PC-3 (cell line): ENCODE measurements at regions not wholly inside any gene's neighbourhood (a gene's known extent, or its start where the extent isn't known, plus 50 kb on each side); places are given as distances from the start of the nearest gene placed in this dataset.

Experiments used
- ATAC-seq: fragments of 200-7000 bp; cut with Tn5 transposase; 2 replicates; pipeline ENCODE4 v1.9.1; 2020; ENCODE audit warnings: mild to moderate bottlenecking, moderate library complexity
- BruUV-seq: library from RNA; stranded (reverse); fragments of 400-500 nt; replicated peaks from 2 replicates; lab custom pipeline; 2021; lab: Mats Ljungman, UMichigan
- CTCF ChIA-PET: fragments of 300-600 bp; sonication (Branson Sonifier 250); formaldehyde crosslinking; loops from one replicate; lab custom pipeline; 2022; ENCODE audit warnings: antibody characterized with exemption; lab: Charles Lee
- POLR2A ChIA-PET: fragments of 300-600 bp; sonication (Branson Sonifier 250); formaldehyde crosslinking; loops from one replicate; lab custom pipeline; 2022; ENCODE audit warnings: antibody characterized with exemption; ENCODE audit not compliant: unreplicated experiment; lab: Charles Lee
- DNase-seq: peaks from one replicate; pipeline ENCODE4 v3.0.0-alpha.2; 2015
- H2AFZ ChIP-seq: fragments of 300-600 bp; sonication (generic); 2 replicates; pipeline ENCODE4 v1.6.0; 2016; ENCODE audit warnings: antibody characterized with exemption, low read length
- H3F3A ChIP-seq: fragments of 300-600 bp; sonication (generic); one replicate; pipeline ENCODE4 v1.6.0; 2017; ENCODE audit warnings: antibody characterized with exemption, low read length, control low read depth, mild to moderate bottlenecking; ENCODE audit not compliant: unreplicated experiment
- H3K27ac ChIP-seq: fragments of 300-600 bp; sonication (generic); 2 replicates; pipeline ENCODE4 v1.5.1; 2016; ENCODE audit warnings: mild to moderate bottlenecking, low read length
- H3K27me3 ChIP-seq: fragments of 300-600 bp; sonication (generic); 2 replicates; pipeline ENCODE4 v1.6.1; 2016; ENCODE audit warnings: low read length, mixed read lengths
- H3K36me3 ChIP-seq: fragments of 300-600 bp; sonication (generic); 2 replicates; pipeline ENCODE4 v1.6.1; 2016; ENCODE audit warnings: low read depth, mixed run types, low read length, mixed read lengths
- H3K4me1 ChIP-seq: fragments of 300-600 bp; sonication (generic); 2 replicates; pipeline ENCODE4 v1.5.1; 2016; ENCODE audit warnings: low read length; ENCODE audit not compliant: insufficient read depth
- H3K4me2 ChIP-seq: fragments of 300-600 bp; sonication (generic); 2 replicates; pipeline ENCODE4 v1.6.0; 2016; ENCODE audit warnings: low read length
- H3K4me3 ChIP-seq: fragments of 300-600 bp; sonication (generic); 2 replicates; pipeline ENCODE4 v1.5.1; 2016; ENCODE audit warnings: mild to moderate bottlenecking, low read length, mixed read lengths
- H3K79me2 ChIP-seq: fragments of 300-600 bp; sonication (generic); 2 replicates; pipeline ENCODE4 v1.6.1; 2017; ENCODE audit warnings: low read length, mixed read lengths
- H3K9ac ChIP-seq: fragments of 300-600 bp; sonication (generic); 2 replicates; pipeline ENCODE4 v1.6.0; 2016; ENCODE audit warnings: mild to moderate bottlenecking, low read length
- H3K9me2 ChIP-seq: fragments of 300-600 bp; sonication (generic); replicated peaks from 2 replicates; pipeline ENCODE4 v1.6.1; 2016; ENCODE audit warnings: mixed run types, low read length, mixed read lengths
- H3K9me3 ChIP-seq: fragments of 300-600 bp; sonication (generic); 2 replicates; pipeline ENCODE4 v1.6.1; 2016; ENCODE audit warnings: low read length, mixed read lengths
- H4K20me1 ChIP-seq: fragments of 300-600 bp; sonication (generic); 2 replicates; pipeline ENCODE4 v1.6.1; 2016; ENCODE audit warnings: low read length, mixed read lengths
- EZH2 ChIP-seq: fragments of 300-600 bp; sonication (generic); IDR thresholded peaks from one replicate; pipeline ENCODE4 v1.6.1; 2017; ENCODE audit warnings: antibody characterized with exemption, mild to moderate bottlenecking, low read length; ENCODE audit not compliant: unreplicated experiment
- EZH2phosphoT487 ChIP-seq: fragments of 300-600 bp; sonication (generic); IDR thresholded peaks from 2 replicates; pipeline ENCODE4 v1.6.1; 2018; ENCODE audit warnings: mild to moderate bottlenecking, antibody characterized with exemption, low read length, borderline replicate concordance
- intact Hi-C: fragments of 100-400 bp; cut with micrococcal nuclease; formaldehyde crosslinking; loops from 2 replicates; pipeline ENCODE4 v1.9.0; 2023
- TF ChIP-seq, protein P1 (sequence below): fragments of 300-600 bp; sonication (generic); conservative IDR thresholded peaks from 2 replicates; pipeline ENCODE4 v1.5.1; 2017; ENCODE audit warnings: antibody characterized with exemption, low read depth, mild to moderate bottlenecking, low read length

DNA sequence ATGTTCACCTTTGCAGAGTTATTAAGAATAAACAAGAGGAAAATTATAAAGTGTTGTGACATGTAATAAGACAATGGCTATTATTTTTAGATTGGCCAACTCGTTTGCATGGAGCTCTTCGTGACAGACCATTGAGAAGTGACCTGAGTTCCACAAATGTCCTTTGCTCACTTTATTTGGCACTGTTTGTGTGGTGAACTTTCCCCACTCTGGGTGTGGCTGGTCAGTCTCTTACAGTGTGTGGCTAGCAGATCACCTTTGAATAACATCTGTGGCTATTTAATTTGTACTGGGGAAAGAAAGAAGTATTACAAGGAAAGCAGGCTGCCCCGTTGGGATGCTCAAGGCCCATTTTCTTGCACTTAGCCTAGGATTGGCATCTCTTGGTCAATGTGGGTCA lies 274.1 kb upstream of the WWC1 start:
- Histone ChIP-seq H3K4me3 (no peak overlapping the region), H3K9me3 (no peaks in the 10 kb centered on the region), H3K4me2 (no peak overlapping the region), H4K20me1 (no peaks in the 10 kb centered on the region), H3F3A (no peaks in the 10 kb centered on the region), H3K27me3 (peaks cover 84% of the 10 kb centered on the region), H3K36me3 (no peaks in the 10 kb centered on the region), H2AFZ (no peak overlapping the region), H3K9ac (no peak overlapping the region), H3K4me1 (no peaks in the 10 kb centered on the region), H3K79me2 (no peaks in the 10 kb centered on the region), H3K9me2 (no peaks in the 10 kb centered on the region), H3K27ac (no peak overlapping the region)
- DNase-seq (no peak), ATAC-seq (no peak)
- no TSS peak for BruUV-seq
- POLR2A ChIA-PET: no interaction called here
- intact Hi-C loops: no loop called here
- CTCF ChIA-PET: no interaction called here
- TF ChIP-seq, protein P1, sequence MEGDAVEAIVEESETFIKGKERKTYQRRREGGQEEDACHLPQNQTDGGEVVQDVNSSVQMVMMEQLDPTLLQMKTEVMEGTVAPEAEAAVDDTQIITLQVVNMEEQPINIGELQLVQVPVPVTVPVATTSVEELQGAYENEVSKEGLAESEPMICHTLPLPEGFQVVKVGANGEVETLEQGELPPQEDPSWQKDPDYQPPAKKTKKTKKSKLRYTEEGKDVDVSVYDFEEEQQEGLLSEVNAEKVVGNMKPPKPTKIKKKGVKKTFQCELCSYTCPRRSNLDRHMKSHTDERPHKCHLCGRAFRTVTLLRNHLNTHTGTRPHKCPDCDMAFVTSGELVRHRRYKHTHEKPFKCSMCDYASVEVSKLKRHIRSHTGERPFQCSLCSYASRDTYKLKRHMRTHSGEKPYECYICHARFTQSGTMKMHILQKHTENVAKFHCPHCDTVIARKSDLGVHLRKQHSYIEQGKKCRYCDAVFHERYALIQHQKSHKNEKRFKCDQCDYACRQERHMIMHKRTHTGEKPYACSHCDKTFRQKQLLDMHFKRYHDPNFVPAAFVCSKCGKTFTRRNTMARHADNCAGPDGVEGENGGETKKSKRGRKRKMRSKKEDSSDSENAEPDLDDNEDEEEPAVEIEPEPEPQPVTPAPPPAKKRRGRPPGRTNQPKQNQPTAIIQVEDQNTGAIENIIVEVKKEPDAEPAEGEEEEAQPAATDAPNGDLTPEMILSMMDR: no peak
- TF ChIP-seq EZH2: no peak

DNA sequence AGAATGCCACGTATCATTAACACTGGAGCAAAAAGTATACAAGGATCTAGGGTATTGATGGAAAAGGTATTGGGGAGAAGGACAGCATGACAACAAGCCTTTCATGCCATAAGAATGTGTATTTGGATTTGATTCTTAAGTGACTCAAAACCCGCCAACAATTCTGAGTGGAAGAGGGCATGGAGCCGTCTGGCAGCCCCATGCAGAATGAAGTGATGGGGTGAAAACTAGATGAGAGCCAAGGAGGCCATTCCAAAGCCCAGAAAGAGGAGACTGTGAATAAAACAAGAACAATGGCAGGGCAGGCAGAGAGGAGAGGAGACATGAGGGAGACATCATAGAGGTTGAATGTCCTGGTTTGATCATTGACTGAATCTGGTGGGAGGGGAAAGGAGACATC lies 272.3 kb upstream of the WWC1 start:
- ChIA-PET POLR2A (no interaction called here), CTCF (no interaction called here)
- H4K20me1 ChIP-seq: no peaks in the 10 kb centered on the region
- H3K4me2 ChIP-seq: no peak overlapping the region
- H3K27me3 ChIP-seq: peaks cover 96% of the 10 kb centered on the region
- H3K27ac ChIP-seq: no peak overlapping the region
- BruUV-seq: no TSS peak
- no peaks in the 10 kb centered on the region for H3F3A ChIP-seq
- TF ChIP-seq EZH2phosphoT487 (no peak), EZH2 (no peak)
- TF ChIP-seq, protein P1: no peak
- H3K9me3 ChIP-seq: no peaks in the 10 kb centered on the region
- no peak for ATAC-seq
- intact Hi-C loops: no loop called here
- H3K36me3 ChIP-seq: no peaks in the 10 kb centered on the region
- H3K9ac ChIP-seq: no peak overlapping the region
- H3K4me3 ChIP-seq: no peak overlapping the region
- no peaks in the 10 kb centered on the region for H3K4me1 ChIP-seq
- no peaks in the 10 kb centered on the region for H3K9me2 ChIP-seq
- H2AFZ ChIP-seq: no peak overlapping the region
- no peaks in the 10 kb centered on the region for H3K79me2 ChIP-seq
- DNase-seq: no peak

DNA sequence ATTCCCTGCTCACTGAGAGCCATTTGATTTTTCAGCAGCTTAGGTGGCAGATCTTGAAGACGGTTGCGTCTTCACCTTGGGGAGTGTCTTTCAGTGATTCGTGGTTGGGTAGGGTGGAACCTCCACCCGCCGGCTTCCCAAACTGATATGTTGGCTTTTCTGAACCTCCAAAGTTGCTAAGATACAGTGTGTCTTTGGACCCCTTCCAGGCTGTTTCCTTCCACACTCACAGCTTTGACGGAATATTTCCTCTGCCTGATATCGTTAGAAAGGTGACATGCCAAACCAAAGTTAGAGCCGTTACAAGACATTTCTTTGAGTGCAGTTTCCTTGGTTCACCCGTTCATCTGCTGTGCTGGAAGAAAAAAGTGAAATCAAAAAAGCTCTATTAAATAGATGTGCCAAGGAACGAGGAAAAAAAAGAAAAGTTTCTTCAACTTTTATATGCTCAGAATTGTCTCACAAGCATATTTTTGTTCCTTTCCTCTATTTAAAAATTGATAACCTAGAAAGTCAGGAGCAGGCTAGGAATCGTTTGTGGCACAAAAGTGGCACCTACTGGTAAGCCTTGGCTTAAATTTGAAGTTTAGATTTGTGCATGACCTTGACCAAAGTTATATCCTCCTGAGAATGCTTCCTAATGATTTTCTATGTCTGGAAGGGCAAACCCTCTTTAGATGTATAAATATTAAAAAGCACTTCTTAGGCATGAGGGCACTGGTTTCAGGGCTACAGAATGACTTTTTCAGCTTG lies 270.7 kb upstream of the WWC1 start:
- DNase-seq (peak; percentile 22), ATAC-seq (no peak)
- no peak overlapping the region for H3K27ac ChIP-seq
- no peaks in the 10 kb centered on the region for H3K9me3 ChIP-seq
- TF ChIP-seq, protein P1: peak; percentile 41
- TF ChIP-seq EZH2phosphoT487 (no peak), EZH2 (no peak)
- no peak overlapping the region for H3K4me2 ChIP-seq
- H3K79me2 ChIP-seq: no peaks in the 10 kb centered on the region
- H3K9ac ChIP-seq: no peak overlapping the region
- H4K20me1 ChIP-seq: no peaks in the 10 kb centered on the region
- CTCF ChIA-PET: no interaction called here
- H3K27me3 ChIP-seq: peaks cover 97% of the 10 kb centered on the region
- H3K36me3 ChIP-seq: no peaks in the 10 kb centered on the region
- BruUV-seq: no TSS peak
- no peaks in the 10 kb centered on the region for H3K4me1 ChIP-seq
- no peak overlapping the region for H2AFZ ChIP-seq
- intact Hi-C loops: loop anchor here (2.0 kb wide), 1 partner anchor 438 kb away; no protein-coding TSS in a partner anchor
- no peaks in the 10 kb centered on the region for H3K9me2 ChIP-seq
- POLR2A ChIA-PET: no interaction called here
- H3F3A ChIP-seq: no peaks in the 10 kb centered on the region
- H3K4me3 ChIP-seq: no peak overlapping the region
